ENCODE measurements at regions not wholly inside any gene's neighbourhood (a gene's known extent, or its start where the extent isn't known, plus 50 kb on each side); places are given as distances from the start of the nearest gene placed in this dataset.
"Not testable (repeated sequence)": the region's sequence is repeated elsewhere in the genome, so short reads cannot be mapped to it uniquely, and the experiment has no call there.

- peaks cover 9% of the 10 kb centered on the region for H3K4me1 Mint-ChIP-seq
- no peak for ATAC-seq
- no peak overlapping the region for H3K4me3 Mint-ChIP-seq
- no peaks in the 10 kb centered on the region for H3K9me3 Mint-ChIP-seq
- no peak for DNase-seq
- peaks cover 31% of the 10 kb centered on the region for H3K27me3 Mint-ChIP-seq
- H3K27ac Mint-ChIP-seq: no peak overlapping the region
Observed at GRCh38 chr12:102344691-102345090, 135.7 kb downstream of the IGF1 start.

GRCh38 chr12:102343361-102344121, 136.8 kb downstream of the IGF1 start:
- H3K9me3 Mint-ChIP-seq: no peaks in the 10 kb centered on the region
- no peak overlapping the region for H3K4me3 Mint-ChIP-seq
- H3K4me1 Mint-ChIP-seq: peaks cover 9% of the 10 kb centered on the region
- DNase-seq (no peak), ATAC-seq (peak; percentile 18)
- H3K27ac Mint-ChIP-seq: no peak overlapping the region
- peaks cover 38% of the 10 kb centered on the region for H3K27me3 Mint-ChIP-seq

- DNase-seq (no peak), ATAC-seq (no peak)
- Mint-ChIP-seq H3K27me3 (peaks cover 35% of the 10 kb centered on the region), H3K4me3 (no peak overlapping the region), H3K9me3 (peaks cover 3 to 6% of the 10 kb centered on the region in 2 donors), H3K27ac (no peak overlapping the region), H3K4me1 (peaks cover 9% of the 10 kb centered on the region)
Observed at GRCh38 chr12:102342281-102343006, 137.9 kb downstream of the IGF1 start.

- no peaks in the 10 kb centered on the region for H3K4me1 Mint-ChIP-seq
- H3K4me3 Mint-ChIP-seq: no peak overlapping the region
- peaks cover 69% of the 10 kb centered on the region for H3K27me3 Mint-ChIP-seq
- H3K9me3 Mint-ChIP-seq: peaks cover 17 to 21% of the 10 kb centered on the region in 2 donors
- DNase-seq: no peak
- H3K27ac Mint-ChIP-seq: no peak overlapping the region
- no peak for ATAC-seq
Observed at GRCh38 chr12:102334765-102335164, 137.1 kb upstream of the PMCH start.

GRCh38 chr12:102331419-102331818, 133.8 kb upstream of the PMCH start:
- no peaks in the 10 kb centered on the region for H3K4me1 Mint-ChIP-seq
- ATAC-seq: no peak

GRCh38 chr12:102329883-102330282, 132.2 kb upstream of the PMCH start:
- ATAC-seq (no peak), DNase-seq (no peak)
- peaks cover 47% of the 10 kb centered on the region for H3K27me3 Mint-ChIP-seq
- peaks cover 6% of the 10 kb centered on the region for H3K4me1 Mint-ChIP-seq
- H3K27ac Mint-ChIP-seq: no peak overlapping the region
- H3K4me3 Mint-ChIP-seq: no peak overlapping the region
- peaks cover 14 to 16% of the 10 kb centered on the region in 2 donors for H3K9me3 Mint-ChIP-seq

More at GRCh38 chr12:102331419-102331818, 133.8 kb upstream of the PMCH start:
- H3K4me3 Mint-ChIP-seq: no peak overlapping the region
- H3K27me3 Mint-ChIP-seq: peaks cover 51% of the 10 kb centered on the region
- no peak overlapping the region for H3K27ac Mint-ChIP-seq
- peaks cover 14% of the 10 kb centered on the region in 2 donors for H3K9me3 Mint-ChIP-seq
- DNase-seq: no peak

- peaks cover 63% of the 10 kb centered on the region for H3K27me3 Mint-ChIP-seq
Observed at GRCh38 chr12:102326982-102327381, 129.3 kb upstream of the PMCH start.

GRCh38 chr12:102325108-102325507, 127.5 kb upstream of the PMCH start:
- H3K9me3 Mint-ChIP-seq: peaks cover 10 to 20% of the 10 kb centered on the region in 2 donors
- H3K4me3 Mint-ChIP-seq, ATAC-seq, DNase-seq, H3K27ac Mint-ChIP-seq, H3K4me1 Mint-ChIP-seq: not testable (repeated sequence)
- peaks cover 60% of the 10 kb centered on the region for H3K27me3 Mint-ChIP-seq

More at GRCh38 chr12:102326982-102327381, 129.3 kb upstream of the PMCH start:
- DNase-seq: no peak
- no peak for ATAC-seq
- peaks cover 11 to 13% of the 10 kb centered on the region in 2 donors for H3K9me3 Mint-ChIP-seq
- peaks cover 6% of the 10 kb centered on the region for H3K4me1 Mint-ChIP-seq
- H3K4me3 Mint-ChIP-seq: no peak overlapping the region
- H3K27ac Mint-ChIP-seq: no peak overlapping the region

GRCh38 chr12:102323799-102324198, 126.2 kb upstream of the PMCH start:
- H3K27ac Mint-ChIP-seq: no peak overlapping the region
- no peak overlapping the region for H3K4me3 Mint-ChIP-seq

GRCh38 chr12:102322254-102322653, 124.6 kb upstream of the PMCH start:
- H3K27me3 Mint-ChIP-seq: peaks cover 65% of the 10 kb centered on the region

More at GRCh38 chr12:102323799-102324198, 126.2 kb upstream of the PMCH start:
- ATAC-seq: no peak
- no peak for DNase-seq
- Mint-ChIP-seq H3K27me3 (peaks cover 60% of the 10 kb centered on the region), H3K4me1 (peaks cover 6% of the 10 kb centered on the region), H3K9me3 (peaks cover 10 to 20% of the 10 kb centered on the region in 2 donors)

GRCh38 chr12:102321305-102322082, 123.9 kb upstream of the PMCH start:
- Mint-ChIP-seq H3K4me3 (no peak overlapping the region), H3K4me1 (peaks cover 6% of the 10 kb centered on the region), H3K27ac (no peak overlapping the region), H3K9me3 (peaks cover 10 to 20% of the 10 kb centered on the region in 2 donors), H3K27me3 (peaks cover 61% of the 10 kb centered on the region)
- no peak for DNase-seq
- no peak for ATAC-seq

More at GRCh38 chr12:102322254-102322653, 124.6 kb upstream of the PMCH start:
- Mint-ChIP-seq H3K4me3 (no peak overlapping the region), H3K27ac (no peak overlapping the region), H3K4me1 (peaks cover 6% of the 10 kb centered on the region), H3K9me3 (peaks cover 10 to 20% of the 10 kb centered on the region in 2 donors)
- ATAC-seq (no peak), DNase-seq (no peak)

- Mint-ChIP-seq H3K27me3 (peaks cover 31% of the 10 kb centered on the region), H3K4me3 (no peak overlapping the region), H3K4me1 (no peaks in the 10 kb centered on the region), H3K27ac (no peak overlapping the region), H3K9me3 (peaks cover 0 to 7% of the 10 kb centered on the region in 2 donors)
- ATAC-seq: no peak
- no peak for DNase-seq
Observed at GRCh38 chr12:102317155-102317554, 119.5 kb upstream of the PMCH start.

GRCh38 chr12:102316723-102317122, 119.1 kb upstream of the PMCH start:
- peaks cover 28% of the 10 kb centered on the region for H3K27me3 Mint-ChIP-seq
- ATAC-seq: no peak
- no peak overlapping the region for H3K4me3 Mint-ChIP-seq
- H3K9me3 Mint-ChIP-seq: peaks cover 0 to 7% of the 10 kb centered on the region in 2 donors
- H3K27ac Mint-ChIP-seq: no peak overlapping the region
- DNase-seq: no peak
- no peaks in the 10 kb centered on the region for H3K4me1 Mint-ChIP-seq

- H3K27ac Mint-ChIP-seq: no peak overlapping the region
- H3K9me3 Mint-ChIP-seq: no peaks in the 10 kb centered on the region
- H3K27me3 Mint-ChIP-seq: peaks cover 18% of the 10 kb centered on the region
- H3K4me3 Mint-ChIP-seq: no peak overlapping the region
- no peaks in the 10 kb centered on the region for H3K4me1 Mint-ChIP-seq
- ATAC-seq (no peak), DNase-seq (no peak)
Observed at GRCh38 chr12:102314821-102315220, 117.2 kb upstream of the PMCH start.

All from stimulated activated naive CD8-positive, alpha-beta T cell treated with anti-CD3 and anti-CD28 coated beads, Interleukin-15, amount 100 ng/mL, for 72 hours (primary cell).